Fibroblast of peridontal ligament (primary cell): ENCODE measurements at regions not wholly inside any gene's neighbourhood (a gene's known extent, or its start where the extent isn't known, plus 50 kb on each side); places are given as distances from the start of the nearest gene placed in this dataset.
A peak's percentile ranks its signal among the peaks of the same experiment; 100 is the strongest.

Experiments
- DNase-seq: peaks from one replicate; pipeline ENCODE4 v3.0.0-alpha.2; 2010; ENCODE audit errors: extremely low read depth

- no peak for DNase-seq
These were observed 421.9 kb downstream of the LPIN1 start for GRCh38 chr2:12168354-12168753.

DNA sequence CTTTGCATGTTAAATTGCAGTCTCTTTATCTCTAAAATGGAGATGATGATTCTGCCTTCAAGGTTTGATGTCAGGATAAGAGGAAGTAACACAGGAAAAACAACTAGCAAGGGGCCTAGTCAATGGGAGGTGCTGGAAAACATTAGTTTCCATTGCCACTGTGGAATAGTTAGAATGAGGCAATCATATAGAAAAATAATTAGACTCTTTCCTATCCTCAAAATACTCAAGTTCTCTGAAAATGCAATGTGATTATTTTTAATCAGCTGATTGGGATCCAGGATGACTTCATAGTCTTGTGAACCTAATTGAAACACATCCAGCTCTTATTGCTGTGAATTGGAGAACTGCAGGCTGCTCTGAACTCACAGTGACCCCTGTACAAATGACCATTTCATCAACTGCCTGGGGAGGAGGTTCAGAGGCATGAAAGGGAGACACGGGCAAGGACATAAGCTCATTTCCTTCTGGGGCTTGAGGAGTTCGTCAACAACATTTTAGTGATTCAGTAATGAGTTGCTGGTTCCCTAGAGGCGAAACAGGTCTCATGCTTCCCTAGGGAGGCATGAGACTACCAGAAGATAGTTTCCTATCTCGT lies 422.5 kb downstream of the LPIN1 start:
- peak; percentile 93 for DNase-seq

GRCh38 chr2:12169721-12170120 lies 423.3 kb downstream of the LPIN1 start:
- DNase-seq: peak; percentile 92

- no peak for DNase-seq
These were observed 423.7 kb downstream of the LPIN1 start for GRCh38 chr2:12170121-12170520.

DNA sequence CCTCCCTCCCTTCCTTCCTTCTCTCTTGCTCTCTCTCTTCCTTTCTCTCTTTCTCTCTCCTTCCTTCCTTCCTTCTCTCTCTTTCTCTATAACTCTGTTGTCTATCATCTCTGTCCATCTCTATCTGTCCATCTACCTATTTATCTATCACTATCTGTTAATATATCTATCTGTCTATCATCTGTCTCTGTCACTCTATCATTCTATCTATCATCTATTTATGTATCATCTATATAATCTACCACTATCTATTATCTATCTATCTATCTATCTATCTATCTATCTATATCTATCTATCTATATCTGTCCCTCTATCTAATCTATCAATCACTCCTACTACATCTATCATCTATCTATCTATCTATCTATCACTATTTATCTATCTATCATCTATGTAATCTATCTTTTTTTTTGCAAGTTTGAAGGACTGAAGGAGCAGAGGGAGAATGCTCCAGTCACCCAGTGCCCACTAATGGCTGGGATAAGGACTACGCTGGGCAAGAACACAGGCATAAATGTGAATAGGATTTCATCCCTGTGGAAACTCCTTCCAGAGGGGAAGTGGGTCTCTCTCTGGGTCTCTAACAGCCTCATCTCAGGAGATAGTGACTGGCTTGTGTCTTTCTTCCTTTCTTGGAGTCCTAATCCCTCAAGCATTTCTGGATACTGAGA lies 427.0 kb downstream of the LPIN1 start:
- peak; percentile 62 for DNase-seq

GRCh38 chr2:12173943-12174340 lies 427.5 kb downstream of the LPIN1 start:
- DNase-seq: peak; percentile 19

GRCh38 chr2:12175323-12175722 lies 428.9 kb downstream of the LPIN1 start:
- no peak for DNase-seq

DNA sequence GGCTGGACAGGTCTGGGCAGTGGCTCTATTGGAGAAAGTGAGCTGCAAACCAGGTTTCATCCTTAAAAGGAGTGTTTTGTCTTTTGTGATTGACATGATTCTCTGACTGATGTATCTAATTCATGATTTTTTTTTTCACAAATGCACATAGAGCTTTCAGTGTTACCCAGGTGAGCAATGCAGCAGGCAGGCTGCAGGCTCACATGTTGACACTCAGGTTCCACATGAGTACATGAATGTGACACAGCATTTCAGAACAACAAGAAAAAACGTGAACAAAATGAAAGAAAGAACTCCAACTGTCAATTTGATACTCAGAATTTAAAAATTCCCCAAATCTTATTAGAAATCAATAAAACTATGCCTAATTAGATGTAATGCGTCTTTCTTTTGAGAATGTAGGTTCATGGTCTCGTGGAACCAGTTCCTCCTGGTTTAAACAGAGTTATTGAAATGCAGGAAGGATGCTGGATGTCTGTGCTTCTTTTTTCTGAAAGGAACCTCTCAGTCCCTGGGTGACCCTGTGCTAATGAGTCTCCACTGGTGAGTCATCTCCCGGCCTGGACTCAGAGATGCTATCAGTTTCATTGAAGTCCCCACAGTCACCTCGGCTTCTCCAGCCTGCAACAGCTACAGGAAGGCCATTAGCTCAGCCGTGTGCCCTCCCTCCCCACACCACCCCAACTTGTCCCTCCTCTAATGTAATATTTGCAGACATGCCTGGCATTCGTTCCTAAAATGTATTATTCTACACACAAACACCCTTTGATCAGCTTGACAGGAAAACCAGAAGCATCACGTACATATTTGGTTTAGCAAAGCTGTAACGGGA lies 430.4 kb downstream of the LPIN1 start:
- peak; percentile 53 for DNase-seq

- DNase-seq: peak; percentile 63
These were observed 431.2 kb downstream of the LPIN1 start for GRCh38 chr2:12177455-12178288.

- DNase-seq: no peak
These were observed 432.1 kb downstream of the LPIN1 start for GRCh38 chr2:12178289-12179080.

DNA sequence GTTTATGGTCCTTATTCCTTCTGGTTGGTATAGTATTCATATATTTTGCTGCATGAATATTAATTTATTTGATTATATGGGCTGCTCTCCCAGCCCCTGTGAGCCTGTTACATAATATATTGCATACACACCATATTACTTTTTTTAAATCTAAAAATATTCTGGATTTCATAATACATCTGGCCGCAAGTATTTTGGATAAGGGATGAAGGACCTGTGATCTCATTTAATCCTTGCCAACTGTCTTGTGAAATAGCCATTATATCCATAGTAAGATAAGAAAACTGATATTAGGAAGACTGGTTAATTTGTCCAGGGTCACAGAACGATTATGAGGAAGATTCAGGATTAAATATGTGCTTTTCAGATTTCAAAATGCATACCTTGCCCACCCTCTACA lies 433.6 kb downstream of the LPIN1 start:
- DNase-seq: peak; percentile 31

- DNase-seq: no peak
These were observed 436.7 kb downstream of the LPIN1 start for GRCh38 chr2:12183032-12183645.

DNA sequence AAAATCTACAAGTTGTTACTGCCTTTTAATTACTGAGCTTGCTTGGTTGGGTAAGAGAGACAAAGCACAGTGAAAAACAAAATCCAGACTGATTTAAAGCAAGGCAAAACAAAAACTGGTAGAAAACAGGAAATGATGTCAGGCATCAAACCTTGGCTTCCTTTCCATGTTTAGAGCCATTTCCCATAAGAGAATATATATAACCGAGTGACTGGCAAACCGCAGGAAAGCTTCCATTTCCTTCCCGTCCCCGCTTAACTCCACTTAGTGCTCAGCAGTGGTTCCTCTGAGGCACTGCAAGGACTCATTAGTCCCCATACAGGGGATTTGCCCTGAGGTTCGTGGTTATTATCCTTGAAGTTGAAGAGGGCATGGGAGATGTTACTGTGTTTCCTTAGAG lies 446.3 kb downstream of the LPIN1 start:
- no peak for DNase-seq

GRCh38 chr2:12194968-12195367 lies 448.5 kb downstream of the LPIN1 start:
- no peak for DNase-seq

- DNase-seq: no peak
These were observed 450.1 kb downstream of the LPIN1 start for GRCh38 chr2:12196495-12196894.

GRCh38 chr2:12197133-12197532 lies 450.7 kb downstream of the LPIN1 start:
- DNase-seq: no peak

GRCh38 chr2:12199491-12200211 lies 453.2 kb downstream of the LPIN1 start:
- DNase-seq: no peak

GRCh38 chr2:12201369-12201768 lies 454.9 kb downstream of the LPIN1 start:
- DNase-seq: no peak

- DNase-seq: peak; percentile 63
These were observed 456.1 kb downstream of the LPIN1 start for GRCh38 chr2:12202313-12203075.
